Coronary artery (tissue), 2 donors: ENCODE measurements at regions not wholly inside any gene's neighbourhood (a gene's known extent, or its start where the extent isn't known, plus 50 kb on each side); places are given as distances from the start of the nearest gene placed in this dataset.

ENCODE experiments used
- DNase-seq: peaks from one replicate; pipeline ENCODE4 v3.0.0-alpha.2; 2017; ENCODE audit warnings: low spot score
- H3K27ac ChIP-seq, 2 donors: fragments of 200-600 bp; sonication (generic); one replicate each; pipeline ENCODE4 v1.5.1; 2016 to 2019
- H3K4me3 ChIP-seq: fragments of 200-600 bp; sonication (generic); 2 replicates; pipeline ENCODE4 v1.5.1; 2016; ENCODE audit warnings: mild to moderate bottlenecking, moderate library complexity
- TF ChIP-seq, protein P1 (sequence below): fragments of 200-600 bp; sonication (generic); IDR thresholded peaks from one replicate; pipeline ENCODE4 v1.5.1; 2019; ENCODE audit warnings: antibody characterized with exemption

DNA sequence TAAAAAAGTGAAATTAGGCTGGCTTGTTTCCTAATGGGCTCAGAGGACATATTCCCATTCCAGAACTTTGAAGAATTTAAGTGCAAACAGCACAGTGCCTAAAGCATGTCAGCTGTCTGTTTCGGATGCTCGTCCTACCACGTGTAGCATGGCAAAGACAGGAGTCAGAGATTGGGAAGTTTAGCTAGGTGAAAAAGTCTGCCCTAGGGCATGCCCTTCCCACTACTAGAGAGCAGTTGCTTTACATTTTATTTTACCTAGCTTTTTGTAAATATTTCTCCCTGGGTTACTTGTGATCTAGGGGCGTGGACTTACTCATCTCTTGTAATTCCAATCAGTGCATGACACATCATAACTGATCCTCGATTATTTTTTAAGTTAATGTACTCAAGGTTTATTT, 111.1 kb downstream of the LMO4 start:
- TF ChIP-seq, protein P1, sequence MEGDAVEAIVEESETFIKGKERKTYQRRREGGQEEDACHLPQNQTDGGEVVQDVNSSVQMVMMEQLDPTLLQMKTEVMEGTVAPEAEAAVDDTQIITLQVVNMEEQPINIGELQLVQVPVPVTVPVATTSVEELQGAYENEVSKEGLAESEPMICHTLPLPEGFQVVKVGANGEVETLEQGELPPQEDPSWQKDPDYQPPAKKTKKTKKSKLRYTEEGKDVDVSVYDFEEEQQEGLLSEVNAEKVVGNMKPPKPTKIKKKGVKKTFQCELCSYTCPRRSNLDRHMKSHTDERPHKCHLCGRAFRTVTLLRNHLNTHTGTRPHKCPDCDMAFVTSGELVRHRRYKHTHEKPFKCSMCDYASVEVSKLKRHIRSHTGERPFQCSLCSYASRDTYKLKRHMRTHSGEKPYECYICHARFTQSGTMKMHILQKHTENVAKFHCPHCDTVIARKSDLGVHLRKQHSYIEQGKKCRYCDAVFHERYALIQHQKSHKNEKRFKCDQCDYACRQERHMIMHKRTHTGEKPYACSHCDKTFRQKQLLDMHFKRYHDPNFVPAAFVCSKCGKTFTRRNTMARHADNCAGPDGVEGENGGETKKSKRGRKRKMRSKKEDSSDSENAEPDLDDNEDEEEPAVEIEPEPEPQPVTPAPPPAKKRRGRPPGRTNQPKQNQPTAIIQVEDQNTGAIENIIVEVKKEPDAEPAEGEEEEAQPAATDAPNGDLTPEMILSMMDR: no peak
- no peak for DNase-seq
- Histone ChIP-seq H3K27ac (no peak overlapping the region), H3K4me3 (no peak overlapping the region)

DNA sequence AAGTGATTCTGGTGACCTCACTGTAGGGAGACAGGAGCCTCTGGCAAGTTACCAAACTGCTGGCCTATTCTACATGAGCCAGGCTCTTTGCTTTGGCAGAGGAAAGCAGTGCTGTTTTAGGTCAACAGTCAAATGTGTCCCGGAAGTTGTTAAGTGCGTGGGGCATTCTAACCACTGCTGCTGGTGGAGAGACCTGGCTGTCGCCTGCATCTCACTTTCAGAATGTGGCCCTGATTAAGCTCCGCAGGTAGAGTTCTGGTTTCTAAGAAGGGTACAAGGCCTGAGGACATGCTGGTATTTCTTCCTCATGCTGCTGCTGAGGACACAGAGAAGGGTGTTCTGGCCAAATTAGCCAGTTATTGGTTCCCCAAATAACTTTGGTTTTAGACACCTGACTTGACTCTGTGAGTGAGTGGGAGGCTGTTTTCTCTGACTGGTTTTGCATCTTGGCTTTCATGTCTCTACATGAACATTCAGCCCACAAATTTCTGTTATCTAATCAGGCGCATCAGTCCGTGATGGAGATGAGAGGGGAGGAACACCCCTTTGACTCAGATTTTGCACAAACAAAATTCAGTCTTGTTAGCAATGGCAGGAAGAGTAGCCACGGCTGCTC, 120.8 kb downstream of the LMO4 start:
- H3K4me3 ChIP-seq: no peak overlapping the region
- TF ChIP-seq, protein P1: no peak
- no peak overlapping the region for H3K27ac ChIP-seq
- DNase-seq: no peak

DNA sequence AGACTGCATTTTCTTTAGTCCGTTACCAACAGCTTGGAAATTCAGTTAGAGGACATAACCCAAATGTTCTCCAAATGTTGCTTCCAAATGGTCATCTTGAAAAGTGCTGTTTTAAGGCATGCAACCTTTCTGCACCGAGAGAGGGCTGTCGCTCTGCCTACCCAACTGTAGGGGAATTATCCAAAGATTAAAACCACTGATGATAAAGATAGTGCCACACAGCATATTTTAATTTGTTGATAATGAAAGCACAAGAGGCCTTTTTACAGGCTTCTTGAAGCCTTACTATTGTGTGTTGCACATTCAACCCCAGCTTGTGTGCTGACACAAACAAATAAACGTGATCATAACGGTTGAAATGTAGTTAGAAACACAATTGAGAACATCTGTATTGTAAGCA, 121.5 kb downstream of the LMO4 start:
- Histone ChIP-seq H3K4me3 (no peak overlapping the region), H3K27ac (no peak overlapping the region)
- no peak for DNase-seq
- TF ChIP-seq, protein P1: no peak

DNA sequence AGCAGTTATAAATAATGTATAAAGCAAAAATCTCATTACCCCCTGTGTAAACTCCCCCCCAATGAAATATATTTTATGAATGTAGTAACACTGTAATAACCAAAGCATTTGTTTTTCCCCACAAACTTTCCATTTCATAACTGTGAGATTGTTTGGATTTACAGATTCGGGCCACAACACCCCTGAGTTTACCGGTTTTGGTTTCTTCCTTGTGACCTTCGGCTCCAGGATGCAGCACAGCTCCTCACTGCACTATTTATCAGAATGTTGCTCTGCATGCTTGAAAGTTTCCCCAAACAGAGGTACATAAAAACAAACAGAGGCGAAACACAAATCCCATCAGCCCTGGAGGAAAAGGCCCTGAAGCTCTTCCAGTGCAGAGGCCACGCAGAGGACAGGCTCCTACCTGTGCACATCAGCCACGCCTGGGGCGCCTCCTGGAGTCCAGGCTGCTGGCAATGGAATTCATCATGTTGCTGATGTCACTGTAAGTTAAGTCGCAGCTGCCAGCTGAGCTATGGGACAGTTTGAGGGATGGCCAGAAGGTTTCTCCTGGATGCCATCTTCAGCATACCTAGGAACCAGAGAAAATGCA, 122.0 kb downstream of the LMO4 start:
- Histone ChIP-seq H3K4me3 (no peak overlapping the region), H3K27ac (no peak overlapping the region)
- DNase-seq: no peak
- TF ChIP-seq, protein P1: no peak

DNA sequence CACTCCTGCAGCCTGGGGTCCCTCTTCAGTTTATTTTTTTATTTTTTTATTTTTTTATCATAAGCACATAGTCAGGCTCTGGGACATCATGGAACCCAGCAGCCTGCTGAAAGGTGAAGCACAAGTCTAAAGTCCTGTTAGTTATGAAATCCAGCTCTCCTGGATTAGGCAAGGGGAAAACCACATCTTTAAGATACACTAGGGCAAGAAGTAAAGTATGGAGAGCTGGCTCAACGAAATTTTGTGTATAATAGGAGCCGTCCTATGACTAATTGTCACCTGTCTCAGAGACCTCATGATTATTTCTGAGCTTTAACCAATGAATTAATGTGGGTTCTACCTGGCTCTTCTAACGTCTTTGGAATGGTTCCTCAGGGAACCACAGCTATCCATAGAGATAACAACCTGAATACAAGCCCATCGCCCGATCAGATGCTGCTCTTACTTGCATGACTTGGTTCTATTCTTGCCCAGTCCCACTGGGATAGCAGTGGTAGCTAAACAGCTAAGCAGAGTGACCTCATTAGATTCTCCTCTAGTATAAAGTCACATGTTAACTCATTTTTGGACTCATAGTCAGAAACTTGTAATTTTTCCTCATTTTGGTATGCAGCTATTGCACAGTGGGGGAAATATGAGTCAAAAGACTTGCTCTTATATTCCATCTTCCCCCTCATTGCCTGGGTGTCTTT, 122.7 kb downstream of the LMO4 start:
- Histone ChIP-seq H3K4me3 (no peak overlapping the region), H3K27ac (no peak overlapping the region)
- TF ChIP-seq, protein P1: no peak
- DNase-seq: no peak

DNA sequence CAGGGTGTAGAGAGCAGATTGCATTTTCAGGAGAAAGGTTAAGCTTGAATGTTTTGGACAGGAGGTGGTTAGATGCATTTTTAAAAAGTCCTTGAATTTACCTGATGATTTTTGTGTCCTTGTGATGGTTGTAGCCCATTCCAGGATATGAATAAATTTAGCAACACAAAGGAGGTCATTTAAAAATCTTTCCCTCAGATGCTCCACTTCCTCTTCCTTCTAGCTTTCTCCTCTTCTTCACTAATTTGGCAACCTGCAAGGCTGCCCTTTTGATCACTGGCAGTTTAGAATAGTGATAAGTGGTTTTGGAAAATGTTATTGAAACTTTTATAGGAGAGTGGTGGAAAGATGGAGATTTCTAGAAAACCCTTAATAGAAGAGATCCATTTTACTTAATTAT, 124.0 kb downstream of the LMO4 start:
- TF ChIP-seq, protein P1: no peak
- DNase-seq: no peak
- Histone ChIP-seq H3K27ac (no peak overlapping the region), H3K4me3 (no peak overlapping the region)

DNA sequence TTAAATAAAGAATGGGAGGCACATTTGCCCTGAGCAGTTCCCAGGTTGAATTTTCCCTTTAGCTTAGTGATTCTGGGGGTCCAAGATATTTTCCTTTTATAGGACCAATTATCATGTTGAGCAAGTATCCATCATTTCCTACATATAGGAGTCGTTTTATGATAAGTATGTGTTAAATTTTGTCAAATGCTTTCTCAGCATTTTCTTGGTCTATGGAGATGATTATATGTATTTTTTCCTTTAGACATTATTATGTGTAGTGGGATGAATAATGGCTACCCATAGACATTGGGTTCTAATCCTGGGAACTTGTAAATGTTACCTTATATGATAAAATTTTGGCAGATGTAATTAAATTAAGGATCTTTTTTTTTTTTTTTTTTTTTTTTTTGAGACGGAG, 128.7 kb downstream of the LMO4 start:
- TF ChIP-seq, protein P1: no peak
- Histone ChIP-seq H3K27ac (no peak overlapping the region), H3K4me3 (no peak overlapping the region)
- no peak for DNase-seq
